Central memory CD4-positive, alpha-beta T cell (primary cell): ENCODE measurements at regions not wholly inside any gene's neighbourhood (a gene's known extent, or its start where the extent isn't known, plus 50 kb on each side); places are given as distances from the start of the nearest gene placed in this dataset.
"Not testable (repeated sequence)": the region's sequence is repeated elsewhere in the genome, so short reads cannot be mapped to it uniquely, and the experiment has no call there.

Experiments used
- DNase-seq: peaks from one replicate; pipeline ENCODE4 v3.0.0; 2022

GRCh38 chr2:181737302-181737701 is 57.0 kb upstream of the NEUROD1 start:
- DNase-seq = not testable (repeated sequence)

GRCh38 chr2:181738074-181738473 is 57.8 kb upstream of the NEUROD1 start:
- no peak for DNase-seq

- DNase-seq = no peak
These were observed 58.2 kb upstream of the NEUROD1 start for GRCh38 chr2:181738563-181738962.

- DNase-seq = no peak
These were observed 61.4 kb upstream of the NEUROD1 start for GRCh38 chr2:181741756-181742155.

GRCh38 chr2:181742361-181742760 is 62.0 kb upstream of the NEUROD1 start:
- DNase-seq = no peak

GRCh38 chr2:181742922-181743722 is 62.8 kb upstream of the NEUROD1 start:
- peak; percentile 3 for DNase-seq

GRCh38 chr2:181743723-181744031 is 63.4 kb upstream of the NEUROD1 start:
- DNase-seq = no peak

- DNase-seq = no peak
These were observed 65.7 kb upstream of the NEUROD1 start for GRCh38 chr2:181745796-181746540.

GRCh38 chr2:181746844-181747243 is 66.5 kb upstream of the NEUROD1 start:
- no peak for DNase-seq

GRCh38 chr2:181750305-181750704 is 70.0 kb upstream of the NEUROD1 start:
- DNase-seq = no peak

- DNase-seq = no peak
These were observed 71.1 kb upstream of the NEUROD1 start for GRCh38 chr2:181751266-181752030.

GRCh38 chr2:181752301-181752700 is 72.0 kb upstream of the NEUROD1 start:
- no peak for DNase-seq

- no peak for DNase-seq
These were observed 73.4 kb upstream of the NEUROD1 start for GRCh38 chr2:181753686-181754085.

GRCh38 chr2:181754105-181754504 is 73.8 kb upstream of the NEUROD1 start:
- DNase-seq = no peak

- DNase-seq = no peak
These were observed 74.9 kb upstream of the NEUROD1 start for GRCh38 chr2:181755181-181755580.

GRCh38 chr2:181760521-181760920 is 80.2 kb upstream of the NEUROD1 start:
- no peak for DNase-seq

- no peak for DNase-seq
These were observed 80.9 kb upstream of the NEUROD1 start for GRCh38 chr2:181761175-181761574.

- DNase-seq = no peak
These were observed 81.7 kb upstream of the NEUROD1 start for GRCh38 chr2:181762000-181762399.

GRCh38 chr2:181762848-181763247 is 82.5 kb upstream of the NEUROD1 start:
- DNase-seq = no peak

- no peak for DNase-seq
These were observed 83.1 kb upstream of the NEUROD1 start for GRCh38 chr2:181763423-181763822.

- DNase-seq = no peak
These were observed 84.0 kb upstream of the NEUROD1 start for GRCh38 chr2:181764095-181764963.

- DNase-seq = no peak
These were observed 85.8 kb upstream of the NEUROD1 start for GRCh38 chr2:181766129-181766528.

- no peak for DNase-seq
These were observed 89.8 kb upstream of the NEUROD1 start for GRCh38 chr2:181770150-181770549.
